H1 (cell line): ENCODE measurements at regions not wholly inside any gene's neighbourhood (a gene's known extent, or its start where the extent isn't known, plus 50 kb on each side); places are given as distances from the start of the nearest gene placed in this dataset.

ENCODE experiments used
- CTCF ChIA-PET: fragments of 300-600 bp; sonication (Branson Sonifier 250); formaldehyde crosslinking; loops from one replicate; lab custom pipeline; 2021; ENCODE audit not compliant: partially characterized antibody; lab: Charles Lee
- POLR2A ChIA-PET: fragments of 300-600 bp; sonication (Branson Sonifier 250); formaldehyde crosslinking; loops from one replicate; lab custom pipeline; 2021; ENCODE audit warnings: inconsistent platforms; ENCODE audit not compliant: partially characterized antibody; lab: Charles Lee
- DNase-seq, 2 experiments: peaks; one replicate each; pipeline versions ENCODE4 v3.0.0 to v3.0.0-alpha.2; 2010 to 2022; ENCODE audit warnings: low spot score in 2 of 2, low read depth in 1 of 2, mixed read lengths in 1 of 2
- FAIRE-seq: peaks from 2 replicates; lab custom pipeline; 2011; peaks lifted over from hg19 to GRCh38; lab: Jason Lieb, UNC
- H2AFZ ChIP-seq: 2 replicates; pipeline ENCODE4 v1.8.1; 2012; ENCODE audit warnings: low read length, inconsistent platforms
- H2AK5ac ChIP-seq: 2 replicates; pipeline ENCODE4 v1.6.1; 2013; ENCODE audit warnings: low read depth, low read length
- H2BK120ac ChIP-seq: replicated peaks from 2 replicates; pipeline ENCODE3; 2013; ENCODE audit warnings: low read depth, low read length, inconsistent platforms
- H2BK12ac ChIP-seq: 2 replicates; pipeline ENCODE4 v1.6.1; 2013; ENCODE audit warnings: low read depth, low read length
- H2BK15ac ChIP-seq: 2 replicates; pipeline ENCODE4 v1.6.1; 2013; ENCODE audit warnings: low read length
- H2BK20ac ChIP-seq: 2 replicates; pipeline ENCODE4 v1.6.1; 2013; ENCODE audit warnings: low read length
- H2BK5ac ChIP-seq: 2 replicates; pipeline ENCODE4 v1.6.1; 2013; ENCODE audit warnings: low read depth, low read length
- H3K14ac ChIP-seq: 2 replicates; pipeline ENCODE4 v1.6.1; 2013; ENCODE audit warnings: inconsistent platforms; ENCODE audit not compliant: insufficient read length
- H3K18ac ChIP-seq: 2 replicates; pipeline ENCODE4 v1.6.1; 2013; ENCODE audit warnings: low read length; ENCODE audit errors: extremely low read depth
- H3K23ac ChIP-seq: 2 replicates; pipeline ENCODE4 v1.6.1; 2013; ENCODE audit warnings: inconsistent platforms; ENCODE audit not compliant: insufficient read length
- H3K23me2 ChIP-seq: 2 replicates; pipeline ENCODE4 v1.6.1; 2013; ENCODE audit warnings: low read depth, low read length
- H3K27ac ChIP-seq: 2 replicates; pipeline ENCODE4 v1.6.1; 2011; ENCODE audit warnings: low read depth, low read length, inconsistent platforms
- H3K27me3 ChIP-seq, 4 experiments: replicated peaks in 1 of 4; 1 replicate in 1 of 4; 2 replicates in 3 of 4; pipeline versions ENCODE4 v1.6.1 to v1.8.1; 2011 to 2013; ENCODE audit warnings: low read length in 3 of 4, mild to moderate bottlenecking in 3 of 4, inconsistent platforms in 2 of 4, mixed read lengths in 2 of 4, moderate library complexity in 1 of 4; ENCODE audit not compliant: control insufficient read depth in 3 of 4, insufficient read depth in 3 of 4; ENCODE audit errors: extremely low read depth in 1 of 4
- H3K36me3 ChIP-seq, 4 experiments: 2 replicates each; pipeline versions ENCODE4 v1.6.1 to v1.8.1; 2011 to 2013; ENCODE audit warnings: mild to moderate bottlenecking in 4 of 4, low read length in 3 of 4, moderate library complexity in 2 of 4, control low read depth in 1 of 4, inconsistent platforms in 1 of 4; ENCODE audit not compliant: insufficient read depth in 4 of 4, control insufficient read depth in 2 of 4
- H3K4ac ChIP-seq: replicated peaks from 2 replicates; pipeline ENCODE3; 2013; ENCODE audit warnings: low read length, low read depth, mixed read lengths, inconsistent platforms; ENCODE audit not compliant: insufficient read length
- H3K4me1 ChIP-seq, 4 experiments: replicated peaks in 1 of 4; 1 replicate in 1 of 4; 2 replicates in 3 of 4; pipeline versions ENCODE4 v1.6.1 to v1.8.1; 2011 to 2013; ENCODE audit warnings: low read length in 3 of 4, inconsistent platforms in 2 of 4, mixed read lengths in 1 of 4; ENCODE audit not compliant: insufficient read depth in 4 of 4, control insufficient read depth in 3 of 4
- H3K4me2 ChIP-seq, 2 experiments: 2 replicates each; pipeline versions ENCODE4 v1.6.1 to v1.8.1; 2011 to 2013; ENCODE audit warnings: low read depth in 2 of 2, low read length in 2 of 2, control low read depth in 1 of 2, inconsistent platforms in 1 of 2, mild to moderate bottlenecking in 1 of 2; ENCODE audit not compliant: insufficient read depth in 1 of 2
- H3K4me3 ChIP-seq, 4 experiments: fragments of 200-600, 300-600 bp in 1 of 4; sonication (generic), shearing (Covaris generic), sonication (Bioruptor Twin) in 1 of 4; 2 replicates each; pipeline versions ENCODE4 v1.5.1 to v1.8.1; 2011 to 2016; ENCODE audit warnings: low read length in 4 of 4, low read depth in 3 of 4, control low read depth in 2 of 4, inconsistent platforms in 2 of 4, mild to moderate bottlenecking in 2 of 4, mixed read lengths in 1 of 4, moderate library complexity in 1 of 4; ENCODE audit not compliant: insufficient read depth in 2 of 4; ENCODE audit errors: extremely low read depth in 1 of 4
- H3K56ac ChIP-seq: replicated peaks from 2 replicates; pipeline ENCODE3; 2013; ENCODE audit warnings: low read depth, mild to moderate bottlenecking, mixed read lengths, low read length, inconsistent platforms; ENCODE audit not compliant: insufficient read length
- H3K79me1 ChIP-seq: 2 replicates; pipeline ENCODE4 v1.6.1; 2013; ENCODE audit warnings: low read depth, low read length, control low read depth
- H3K79me2 ChIP-seq, 2 experiments: 2 replicates each; pipeline versions ENCODE4 v1.6.1 to v1.8.1; 2012 to 2013; ENCODE audit warnings: low read length in 2 of 2, mild to moderate bottlenecking in 2 of 2, inconsistent platforms in 1 of 2; ENCODE audit not compliant: insufficient read depth in 2 of 2, control insufficient read depth in 1 of 2
- H3K9ac ChIP-seq, 4 experiments: replicated peaks in 1 of 4; 1 replicate in 1 of 4; 2 replicates in 3 of 4; pipeline versions ENCODE4 v1.6.1 to v1.8.1; 2011 to 2013; ENCODE audit warnings: low read depth in 3 of 4, low read length in 3 of 4, control low read depth in 2 of 4, mild to moderate bottlenecking in 2 of 4, moderate library complexity in 2 of 4, inconsistent platforms in 1 of 4; ENCODE audit errors: extremely low read depth in 1 of 4
- H3K9me3 ChIP-seq, 2 experiments: 2 replicates each; pipeline versions ENCODE4 v1.6.1 to v1.8.1; 2012 to 2013; ENCODE audit warnings: mild to moderate bottlenecking in 2 of 2, moderate library complexity in 2 of 2, control low read depth in 1 of 2, inconsistent platforms in 1 of 2, low read depth in 1 of 2, low read length in 1 of 2, mixed read lengths in 1 of 2; ENCODE audit not compliant: insufficient read depth in 2 of 2
- H4K20me1 ChIP-seq, 2 experiments: replicated peaks in 1 of 2; 2 replicates each; pipeline versions ENCODE3 to v1.8.1; 2011 to 2013; ENCODE audit warnings: inconsistent platforms in 2 of 2, low read length in 2 of 2, mild to moderate bottlenecking in 1 of 2; ENCODE audit not compliant: insufficient read depth in 2 of 2, control insufficient read depth in 1 of 2
- H4K5ac ChIP-seq: 2 replicates; pipeline ENCODE4 v1.6.1; 2013; ENCODE audit warnings: low read length, low read depth, mixed read lengths, inconsistent platforms; ENCODE audit not compliant: insufficient read length
- H4K8ac ChIP-seq: 2 replicates; pipeline ENCODE4 v1.8.0; 2013; ENCODE audit warnings: mild to moderate bottlenecking, moderate library complexity, low read length, inconsistent platforms; ENCODE audit not compliant: insufficient read depth; ENCODE audit errors: extremely low read depth
- H4K91ac ChIP-seq: replicated peaks from 2 replicates; pipeline ENCODE3; 2013; ENCODE audit warnings: low read length, mixed read lengths, inconsistent platforms; ENCODE audit not compliant: insufficient read length
- CREB1 ChIP-seq: IDR thresholded peaks from 2 replicates; pipeline ENCODE4 v1.6.1; 2012; ENCODE audit warnings: inconsistent platforms
- HDAC6 ChIP-seq: IDR thresholded peaks from one replicate; pipeline ENCODE4 v1.7.1; 2012; ENCODE audit warnings: low read depth, mild to moderate bottlenecking, inconsistent platforms, low read length, moderate library complexity
- JUND ChIP-seq: IDR thresholded peaks from 2 replicates; pipeline ENCODE4 v1.6.1; 2011; ENCODE audit warnings: mild to moderate bottlenecking, improper control_type of control experiment, low read length
- whole genome bisulfite sequencing, 2 experiments: shearing (Covaris generic) in 1 of 2; methylation state at CpG; one replicate each; pipeline versions ENCODE4 v1.1.6 to v1.1.7; 2013 to 2015; ENCODE audit warnings: low lambda C conversion rate in 2 of 2, mixed read lengths in 2 of 2, inconsistent platforms in 1 of 2, low coverage in 1 of 2, missing lambda C conversion rate in 1 of 2; ENCODE audit not compliant: insufficient replicate concordance in 2 of 2, insufficient coverage in 1 of 2, insufficient read length in 1 of 2; ENCODE audit errors: extremely low coverage in 1 of 2, missing lambda C conversion rate in 1 of 2; 5-methylcytosine and 5-hydroxymethylcytosine counted together

DNA sequence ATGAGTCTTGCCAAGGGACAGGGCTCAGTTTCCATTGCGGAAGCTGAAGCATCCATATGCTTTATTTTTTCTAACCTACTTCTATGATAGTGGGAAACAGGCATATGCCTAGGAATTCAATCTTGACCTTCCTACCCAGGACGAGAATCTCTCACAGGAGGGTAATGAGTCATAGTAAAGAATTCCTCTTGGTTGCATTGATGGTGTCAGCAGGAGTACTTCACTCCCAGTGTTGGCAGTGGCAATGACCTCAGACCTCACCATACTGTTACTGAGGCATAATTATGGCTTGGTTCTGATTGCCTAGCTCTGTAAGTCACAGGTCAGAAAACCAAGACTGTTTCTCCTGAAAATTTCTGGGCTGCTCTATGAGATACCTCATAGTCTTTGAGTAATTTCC is 552.9 kb downstream of the ARL4A start:
- no peaks in the 10 kb centered on the region for H3K27me3 ChIP-seq
- H2BK120ac ChIP-seq, result no peak overlapping the region
- no peak overlapping the region for H3K23ac ChIP-seq
- H2BK5ac ChIP-seq, result no peak overlapping the region
- no peak overlapping the region for H3K14ac ChIP-seq
- no peaks in the 10 kb centered on the region for H3K79me1 ChIP-seq
- H3K9me3 ChIP-seq, result no peaks in the 10 kb centered on the region
- no peaks in the 10 kb centered on the region for H3K79me2 ChIP-seq
- peaks cover 0 to 2% (median 0%) of the 10 kb centered on the region in 4 experiments; a peak in 2 of 7 replicates for H3K4me1 ChIP-seq
- H3K9ac ChIP-seq, result no peak overlapping the region
- no peaks in the 10 kb centered on the region for H3K23me2 ChIP-seq
- no peak overlapping the region for H2BK12ac ChIP-seq
- POLR2A ChIA-PET, result no interaction called here
- H3K4me3 ChIP-seq, result no peak overlapping the region
- no peak overlapping the region for H3K27ac ChIP-seq
- H4K20me1 ChIP-seq, result no peaks in the 10 kb centered on the region
- no peak for DNase-seq
- no peaks in the 10 kb centered on the region for H3K36me3 ChIP-seq
- TF ChIP-seq CREB1 (no peak), JUND (peak; percentile 42; the same call in 1 of the 2 replicates), HDAC6 (no peak)
- no peak overlapping the region for H4K8ac ChIP-seq
- no peak overlapping the region for H3K4me2 ChIP-seq
- no peak overlapping the region for H4K5ac ChIP-seq
- no peak for FAIRE-seq
- H3K18ac ChIP-seq, result no peak overlapping the region
- H3K56ac ChIP-seq, result no peak overlapping the region
- H3K4ac ChIP-seq, result no peak overlapping the region
- H4K91ac ChIP-seq, result no peak overlapping the region
- H2AFZ ChIP-seq, result no peak overlapping the region
- 54% methylated on average over 2 of the region's 2 CpGs; no CpG with 5 or more reads in 1 of the 2 experiments for WGBS, 2 experiments
- no peak overlapping the region for H2AK5ac ChIP-seq
- CTCF ChIA-PET, result interaction anchor here (1.5 kb wide), 1 partner anchor 9 kb away, joined by 3 read pairs; no protein-coding TSS in a partner anchor
- H2BK20ac ChIP-seq, result no peak overlapping the region
- H2BK15ac ChIP-seq, result no peak overlapping the region
